MM.1S (cell line): ENCODE measurements at regions not wholly inside any gene's neighbourhood (a gene's known extent, or its start where the extent isn't known, plus 50 kb on each side); places are given as distances from the start of the nearest gene placed in this dataset.

ENCODE experiments used
- EZH2phosphoT487 ChIP-seq: fragments of 300-600 bp; sonication (generic); IDR thresholded peaks from 2 replicates; pipeline ENCODE4 v1.6.1; 2018; ENCODE audit warnings: antibody characterized with exemption, low read length
- TF ChIP-seq, protein P1 (sequence below): fragments of 300-600 bp; sonication (generic); IDR thresholded peaks from 2 replicates; pipeline ENCODE4 v1.5.1; 2016; ENCODE audit warnings: antibody characterized with exemption, low read length, mixed read lengths

- TF ChIP-seq, protein P1, sequence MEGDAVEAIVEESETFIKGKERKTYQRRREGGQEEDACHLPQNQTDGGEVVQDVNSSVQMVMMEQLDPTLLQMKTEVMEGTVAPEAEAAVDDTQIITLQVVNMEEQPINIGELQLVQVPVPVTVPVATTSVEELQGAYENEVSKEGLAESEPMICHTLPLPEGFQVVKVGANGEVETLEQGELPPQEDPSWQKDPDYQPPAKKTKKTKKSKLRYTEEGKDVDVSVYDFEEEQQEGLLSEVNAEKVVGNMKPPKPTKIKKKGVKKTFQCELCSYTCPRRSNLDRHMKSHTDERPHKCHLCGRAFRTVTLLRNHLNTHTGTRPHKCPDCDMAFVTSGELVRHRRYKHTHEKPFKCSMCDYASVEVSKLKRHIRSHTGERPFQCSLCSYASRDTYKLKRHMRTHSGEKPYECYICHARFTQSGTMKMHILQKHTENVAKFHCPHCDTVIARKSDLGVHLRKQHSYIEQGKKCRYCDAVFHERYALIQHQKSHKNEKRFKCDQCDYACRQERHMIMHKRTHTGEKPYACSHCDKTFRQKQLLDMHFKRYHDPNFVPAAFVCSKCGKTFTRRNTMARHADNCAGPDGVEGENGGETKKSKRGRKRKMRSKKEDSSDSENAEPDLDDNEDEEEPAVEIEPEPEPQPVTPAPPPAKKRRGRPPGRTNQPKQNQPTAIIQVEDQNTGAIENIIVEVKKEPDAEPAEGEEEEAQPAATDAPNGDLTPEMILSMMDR: no peak
- TF ChIP-seq EZH2phosphoT487: no peak
Observed at GRCh38 chr15:31476866-31477265, 150.2 kb downstream of the KLF13 start.
